Ishikawa (cell line): ENCODE measurements at regions not wholly inside any gene's neighbourhood (a gene's known extent, or its start where the extent isn't known, plus 50 kb on each side); places are given as distances from the start of the nearest gene placed in this dataset.

Experiments used
- CEBPB ChIP-seq: IDR thresholded peaks from 2 replicates; pipeline ENCODE4 v1.6.1; 2012
- CREB1 ChIP-seq: IDR thresholded peaks from 2 replicates; pipeline ENCODE4 v1.6.1; 2012; ENCODE audit warnings: low read depth
- EGR1 ChIP-seq: IDR thresholded peaks from 2 replicates; pipeline ENCODE4 v1.6.1; 2012
- EP300 ChIP-seq: IDR thresholded peaks from 2 replicates; pipeline ENCODE4 v1.6.1; 2012; ENCODE audit warnings: borderline replicate concordance
- FOXM1 ChIP-seq: IDR thresholded peaks from 2 replicates; pipeline ENCODE4 v1.6.1; 2012; ENCODE audit warnings: low read depth, borderline replicate concordance
- NFIC ChIP-seq: IDR thresholded peaks from 2 replicates; pipeline ENCODE4 v1.6.1; 2012
- RAD21 ChIP-seq: IDR thresholded peaks from 2 replicates; pipeline ENCODE4 v1.6.1; 2012; ENCODE audit warnings: low read depth
- REST ChIP-seq: IDR thresholded peaks from 2 replicates; pipeline ENCODE4 v1.6.1; 2012; ENCODE audit warnings: low read depth, mild to moderate bottlenecking
- TAF1 ChIP-seq: IDR thresholded peaks from 2 replicates; pipeline ENCODE4 v1.6.1; 2012; ENCODE audit warnings: low read depth, mild to moderate bottlenecking
- TCF12 ChIP-seq: IDR thresholded peaks from 2 replicates; pipeline ENCODE4 v1.6.1; 2012; ENCODE audit warnings: low read depth
- TEAD4 ChIP-seq: IDR thresholded peaks from 2 replicates; pipeline ENCODE4 v1.6.1; 2012
- YY1 ChIP-seq: IDR thresholded peaks from 2 replicates; pipeline ENCODE4 v1.6.1; 2012; ENCODE audit warnings: low read depth
- ZBTB7A ChIP-seq: IDR thresholded peaks from 2 replicates; pipeline ENCODE4 v1.6.1; 2012; ENCODE audit warnings: low read depth
- TF ChIP-seq, protein P1 (sequence below): IDR thresholded peaks from 2 replicates; pipeline ENCODE4 v1.6.1; 2012
- TF ChIP-seq, protein P2 (sequence below): IDR thresholded peaks from 2 replicates; pipeline ENCODE4 v1.6.1; 2012

- TF ChIP-seq RAD21 (no peak), CREB1 (no peak), EGR1 (no peak), EP300 (no peak), NFIC (no peak), FOXM1 (no peak), YY1 (no peak)
- TF ChIP-seq, protein P1, sequence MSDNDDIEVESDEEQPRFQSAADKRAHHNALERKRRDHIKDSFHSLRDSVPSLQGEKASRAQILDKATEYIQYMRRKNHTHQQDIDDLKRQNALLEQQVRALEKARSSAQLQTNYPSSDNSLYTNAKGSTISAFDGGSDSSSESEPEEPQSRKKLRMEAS: no peak
Observed at GRCh38 chr5:57884346-57885102, 401.9 kb upstream of the ACTBL2 start.

GRCh38 chr5:57880216-57880615 lies 397.6 kb upstream of the ACTBL2 start:
- TF ChIP-seq CEBPB (no peak), EGR1 (no peak), TEAD4 (no peak), REST (no peak), RAD21 (no peak), TCF12 (no peak), TAF1 (no peak), ZBTB7A (no peak)

- TF ChIP-seq FOXM1 (peak; percentile 89), YY1 (no peak), ZBTB7A (no peak), EGR1 (peak; percentile 62; the same call in 1 of the 2 replicates), TEAD4 (peak; percentile 56; the same call in 1 of the 2 replicates), REST (no peak), TAF1 (no peak), TCF12 (peak; percentile 84), EP300 (peak; percentile 89), CEBPB (peak; percentile 8; the same call in 1 of the 2 replicates), NFIC (peak; percentile 67; the same call in 1 of the 2 replicates), CREB1 (no peak), RAD21 (no peak)
- TF ChIP-seq, protein P1: peak; percentile 21; the same call in 1 of the 2 replicates
- TF ChIP-seq, protein P2, sequence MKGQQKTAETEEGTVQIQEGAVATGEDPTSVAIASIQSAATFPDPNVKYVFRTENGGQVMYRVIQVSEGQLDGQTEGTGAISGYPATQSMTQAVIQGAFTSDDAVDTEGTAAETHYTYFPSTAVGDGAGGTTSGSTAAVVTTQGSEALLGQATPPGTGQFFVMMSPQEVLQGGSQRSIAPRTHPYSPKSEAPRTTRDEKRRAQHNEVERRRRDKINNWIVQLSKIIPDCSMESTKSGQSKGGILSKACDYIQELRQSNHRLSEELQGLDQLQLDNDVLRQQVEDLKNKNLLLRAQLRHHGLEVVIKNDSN: no peak
Observed at GRCh38 chr5:57878301-57878722, 395.7 kb upstream of the ACTBL2 start.

DNA sequence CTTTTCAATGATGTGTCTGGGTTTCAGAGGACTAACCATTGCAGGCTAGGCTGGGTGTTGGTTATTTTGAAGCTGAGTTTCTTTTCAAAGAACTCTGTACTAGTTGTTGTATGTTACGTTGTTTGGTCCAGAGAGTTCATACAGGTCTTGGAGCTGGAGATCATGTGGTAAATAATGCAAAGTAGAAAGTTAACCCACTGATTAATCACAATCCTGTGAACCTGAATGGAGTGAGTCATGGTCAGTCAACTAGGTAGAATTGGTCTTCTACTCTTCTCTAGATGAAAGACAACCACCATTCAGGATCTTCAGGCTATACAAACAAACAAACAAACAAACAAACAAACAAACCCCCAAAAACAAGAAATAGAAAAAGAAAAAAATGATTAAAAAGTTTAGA lies 388.9 kb upstream of the ACTBL2 start:
- no peak for TF ChIP-seq CREB1
- TF ChIP-seq, protein P2: no peak
- no peak for TF ChIP-seq EGR1
- no peak for TF ChIP-seq NFIC

- TF ChIP-seq TAF1 (no peak), RAD21 (no peak), CEBPB (no peak), TEAD4 (no peak), EGR1 (no peak), CREB1 (no peak), YY1 (no peak), ZBTB7A (no peak), EP300 (no peak), REST (no peak), FOXM1 (no peak), TCF12 (no peak), NFIC (no peak)
- TF ChIP-seq, protein P2: no peak
- TF ChIP-seq, protein P1: no peak
Observed at GRCh38 chr5:57863661-57864060, 381.1 kb upstream of the ACTBL2 start.
